Chondrocyte (in vitro differentiated cells): ENCODE measurements at regions not wholly inside any gene's neighbourhood (a gene's known extent, or its start where the extent isn't known, plus 50 kb on each side); places are given as distances from the start of the nearest gene placed in this dataset.

Source experiments
- DNase-seq: peaks from one replicate; pipeline ENCODE4 v3.0.0; 2021; ENCODE audit warnings: mixed read lengths, low spot score
- H3K27ac Mint-ChIP-seq: one replicate; pipeline ENCODE4 v1.8.0; 2021; ENCODE audit warnings: mild to moderate bottlenecking, moderate library complexity, mixed read lengths; ENCODE audit not compliant: unreplicated experiment
- H3K27me3 Mint-ChIP-seq: 2 replicates; pipeline ENCODE4 v1.8.0; 2021; ENCODE audit warnings: low read depth, mixed read lengths
- H3K36me3 Mint-ChIP-seq: 2 replicates; pipeline ENCODE4 v1.8.0; 2021; ENCODE audit warnings: low read depth, mixed read lengths
- H3K4me1 Mint-ChIP-seq: 2 replicates; pipeline ENCODE4 v1.8.0; 2021; ENCODE audit warnings: low read depth, mild to moderate bottlenecking, mixed read lengths
- H3K4me3 Mint-ChIP-seq: one replicate; pipeline ENCODE4 v1.8.0; 2021; ENCODE audit warnings: mild to moderate bottlenecking, moderate library complexity, mixed read lengths; ENCODE audit not compliant: unreplicated experiment
- H3K9me3 Mint-ChIP-seq: 2 replicates; pipeline ENCODE4 v1.8.0; 2021; ENCODE audit warnings: low read depth, mixed read lengths
- TF ChIP-seq, protein P1 (sequence below): fragments of 200-600 bp; sonication (generic); IDR thresholded peaks from 2 replicates; pipeline ENCODE4 v1.5.0; 2021; ENCODE audit warnings: antibody characterized with exemption, mild to moderate bottlenecking, moderate library complexity

DNA sequence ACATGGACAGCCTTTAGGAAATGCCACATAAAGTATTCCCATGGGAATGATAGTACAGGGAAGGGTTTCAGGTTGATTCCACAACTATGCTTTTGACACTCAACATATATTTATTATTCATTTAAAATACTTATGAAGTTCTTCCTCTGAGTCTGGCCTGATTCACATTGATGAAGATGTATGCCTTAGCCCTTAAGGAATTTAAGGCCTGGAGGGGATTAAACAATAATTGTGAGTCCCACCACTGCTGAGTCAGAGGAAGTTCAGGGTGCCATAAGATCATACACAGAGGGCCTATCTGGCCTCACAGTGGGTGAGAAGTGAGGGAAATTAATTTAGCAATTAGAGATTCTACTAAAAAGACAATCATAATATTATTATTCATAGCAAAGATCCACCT lies 161.1 kb upstream of the SNX19 start:
- Mint-ChIP-seq H3K27ac (no peak overlapping the region), H3K27me3 (peaks cover 6% of the 10 kb centered on the region), H3K36me3 (no peaks in the 10 kb centered on the region), H3K9me3 (peaks cover 11% of the 10 kb centered on the region), H3K4me3 (no peak overlapping the region), H3K4me1 (no peaks in the 10 kb centered on the region)
- DNase-seq, result no peak
- TF ChIP-seq, protein P1, sequence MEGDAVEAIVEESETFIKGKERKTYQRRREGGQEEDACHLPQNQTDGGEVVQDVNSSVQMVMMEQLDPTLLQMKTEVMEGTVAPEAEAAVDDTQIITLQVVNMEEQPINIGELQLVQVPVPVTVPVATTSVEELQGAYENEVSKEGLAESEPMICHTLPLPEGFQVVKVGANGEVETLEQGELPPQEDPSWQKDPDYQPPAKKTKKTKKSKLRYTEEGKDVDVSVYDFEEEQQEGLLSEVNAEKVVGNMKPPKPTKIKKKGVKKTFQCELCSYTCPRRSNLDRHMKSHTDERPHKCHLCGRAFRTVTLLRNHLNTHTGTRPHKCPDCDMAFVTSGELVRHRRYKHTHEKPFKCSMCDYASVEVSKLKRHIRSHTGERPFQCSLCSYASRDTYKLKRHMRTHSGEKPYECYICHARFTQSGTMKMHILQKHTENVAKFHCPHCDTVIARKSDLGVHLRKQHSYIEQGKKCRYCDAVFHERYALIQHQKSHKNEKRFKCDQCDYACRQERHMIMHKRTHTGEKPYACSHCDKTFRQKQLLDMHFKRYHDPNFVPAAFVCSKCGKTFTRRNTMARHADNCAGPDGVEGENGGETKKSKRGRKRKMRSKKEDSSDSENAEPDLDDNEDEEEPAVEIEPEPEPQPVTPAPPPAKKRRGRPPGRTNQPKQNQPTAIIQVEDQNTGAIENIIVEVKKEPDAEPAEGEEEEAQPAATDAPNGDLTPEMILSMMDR, result no peak

- H3K27me3 Mint-ChIP-seq, result peaks cover 3% of the 10 kb centered on the region
- no peak overlapping the region for H3K4me3 Mint-ChIP-seq
- no peaks in the 10 kb centered on the region for H3K4me1 Mint-ChIP-seq
- H3K9me3 Mint-ChIP-seq, result peaks cover 17% of the 10 kb centered on the region
- no peak for DNase-seq
- no peaks in the 10 kb centered on the region for H3K36me3 Mint-ChIP-seq
- TF ChIP-seq, protein P1, result no peak
- H3K27ac Mint-ChIP-seq, result no peak overlapping the region
Measured at GRCh38 chr11:131079036-131079435, 162.8 kb upstream of the SNX19 start.

DNA sequence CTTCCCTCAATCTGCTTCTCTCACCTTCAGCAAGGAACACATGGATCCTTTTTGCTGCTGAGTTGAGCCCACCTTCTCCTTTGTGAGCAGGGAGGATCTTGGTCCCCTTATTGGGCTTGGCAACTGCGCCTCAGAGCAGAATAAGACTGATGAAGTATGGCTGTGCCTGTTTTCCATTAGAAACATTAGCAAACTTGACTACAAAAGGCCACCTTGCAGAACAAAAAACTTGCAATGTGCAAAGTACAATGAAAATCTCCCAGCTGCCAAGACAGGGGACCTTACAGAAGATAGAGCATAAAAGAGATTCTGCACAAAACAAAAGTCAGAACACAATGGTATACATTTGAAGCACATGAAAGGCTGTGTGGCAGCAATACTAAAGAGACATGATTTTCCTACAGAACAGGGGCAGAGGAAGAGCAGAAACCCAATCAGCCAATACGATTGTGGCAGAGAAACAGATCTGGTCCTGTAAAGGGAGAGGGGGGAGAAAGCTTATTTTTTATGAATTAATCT lies 173.5 kb upstream of the SNX19 start:
- TF ChIP-seq, protein P1, result no peak
- Mint-ChIP-seq H3K9me3 (peaks cover 16% of the 10 kb centered on the region), H3K36me3 (peaks cover 4% of the 10 kb centered on the region), H3K27me3 (peaks cover 5% of the 10 kb centered on the region), H3K27ac (no peak overlapping the region), H3K4me3 (no peak overlapping the region), H3K4me1 (no peaks in the 10 kb centered on the region)
- no peak for DNase-seq

DNA sequence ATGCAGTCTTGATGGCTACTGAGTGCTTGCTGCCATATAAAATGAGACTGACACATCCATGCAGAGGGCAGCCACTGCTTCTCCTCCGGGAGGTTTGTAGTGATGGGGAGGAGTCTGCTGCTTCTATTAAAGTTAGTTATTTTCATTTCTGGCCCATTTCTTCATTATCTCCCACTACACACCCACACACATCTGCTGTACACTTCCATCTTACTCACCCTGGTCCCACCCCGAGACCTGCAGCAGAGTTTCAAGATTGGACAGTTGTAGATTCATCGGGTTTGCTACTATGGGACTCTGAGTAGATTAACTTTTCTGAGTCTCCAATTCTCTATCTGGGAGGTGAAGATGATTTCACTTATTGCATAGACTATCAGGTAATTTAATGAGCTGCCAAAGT lies 176.2 kb upstream of the SNX19 start:
- H3K36me3 Mint-ChIP-seq, result no peaks in the 10 kb centered on the region
- no peak overlapping the region for H3K27ac Mint-ChIP-seq
- TF ChIP-seq, protein P1, result no peak
- no peaks in the 10 kb centered on the region for H3K4me1 Mint-ChIP-seq
- H3K9me3 Mint-ChIP-seq, result no peaks in the 10 kb centered on the region
- peaks cover 5% of the 10 kb centered on the region for H3K27me3 Mint-ChIP-seq
- no peak for DNase-seq
- no peak overlapping the region for H3K4me3 Mint-ChIP-seq

DNA sequence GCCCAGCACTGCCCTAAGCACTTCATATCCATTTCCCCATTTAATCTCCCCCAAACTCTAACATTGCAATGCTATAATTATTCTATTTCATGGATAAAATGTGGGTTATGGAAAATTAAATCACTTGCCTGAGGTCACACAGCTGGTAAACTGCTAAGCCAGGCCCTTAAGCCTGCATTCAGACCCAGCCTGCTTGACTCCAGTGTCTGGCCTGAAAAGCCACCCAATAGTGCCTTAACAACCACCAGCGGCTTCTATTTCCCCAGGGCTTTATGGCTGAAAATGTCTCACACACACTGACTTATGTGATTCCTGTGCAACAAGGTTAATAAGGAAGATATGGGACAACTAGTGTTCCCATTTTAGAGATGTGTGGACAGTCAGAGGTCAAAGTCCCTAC lies 178.5 kb upstream of the SNX19 start:
- H3K27me3 Mint-ChIP-seq, result peaks cover 2% of the 10 kb centered on the region
- TF ChIP-seq, protein P1, result no peak
- peaks cover 10% of the 10 kb centered on the region for H3K4me1 Mint-ChIP-seq
- no peaks in the 10 kb centered on the region for H3K36me3 Mint-ChIP-seq
- no peak overlapping the region for H3K4me3 Mint-ChIP-seq
- no peak overlapping the region for H3K27ac Mint-ChIP-seq
- no peak for DNase-seq
- H3K9me3 Mint-ChIP-seq, result no peaks in the 10 kb centered on the region
